ENCODE measurements at regions not wholly inside any gene's neighbourhood (a gene's known extent, or its start where the extent isn't known, plus 50 kb on each side); places are given as distances from the start of the nearest gene placed in this dataset.

- Histone ChIP-seq H3K9me3 (no peaks in the 10 kb centered on the region), H3K4me1 (no peaks in the 10 kb centered on the region), H3K27me3 (no peaks in the 10 kb centered on the region), H3K27ac (no peak overlapping the region), H3K4me3 (no peak overlapping the region), H3K36me3 (no peaks in the 10 kb centered on the region)
- TF ChIP-seq CTCF (IDR thresholded peaks at IDR 0.05), result no peak
- DNase-seq, result no peak
- intact Hi-C loops (cut with DNase I), result no loop called here
- ATAC-seq, result no peak
Measured at GRCh38 chr2:18074476-18074875, 196.0 kb downstream of the KCNS3 start.

GRCh38 chr2:18073601-18074000 is 195.1 kb downstream of the KCNS3 start:
- Histone ChIP-seq H3K36me3 (no peaks in the 10 kb centered on the region), H3K4me3 (no peak overlapping the region), H3K27ac (no peak overlapping the region), H3K4me1 (peaks cover 4% of the 10 kb centered on the region), H3K9me3 (no peaks in the 10 kb centered on the region), H3K27me3 (no peaks in the 10 kb centered on the region)
- no peak for ATAC-seq
- DNase-seq, result no peak
- TF ChIP-seq CTCF (IDR thresholded peaks at IDR 0.05), result no peak
- intact Hi-C loops (cut with DNase I), result no loop called here

DNA sequence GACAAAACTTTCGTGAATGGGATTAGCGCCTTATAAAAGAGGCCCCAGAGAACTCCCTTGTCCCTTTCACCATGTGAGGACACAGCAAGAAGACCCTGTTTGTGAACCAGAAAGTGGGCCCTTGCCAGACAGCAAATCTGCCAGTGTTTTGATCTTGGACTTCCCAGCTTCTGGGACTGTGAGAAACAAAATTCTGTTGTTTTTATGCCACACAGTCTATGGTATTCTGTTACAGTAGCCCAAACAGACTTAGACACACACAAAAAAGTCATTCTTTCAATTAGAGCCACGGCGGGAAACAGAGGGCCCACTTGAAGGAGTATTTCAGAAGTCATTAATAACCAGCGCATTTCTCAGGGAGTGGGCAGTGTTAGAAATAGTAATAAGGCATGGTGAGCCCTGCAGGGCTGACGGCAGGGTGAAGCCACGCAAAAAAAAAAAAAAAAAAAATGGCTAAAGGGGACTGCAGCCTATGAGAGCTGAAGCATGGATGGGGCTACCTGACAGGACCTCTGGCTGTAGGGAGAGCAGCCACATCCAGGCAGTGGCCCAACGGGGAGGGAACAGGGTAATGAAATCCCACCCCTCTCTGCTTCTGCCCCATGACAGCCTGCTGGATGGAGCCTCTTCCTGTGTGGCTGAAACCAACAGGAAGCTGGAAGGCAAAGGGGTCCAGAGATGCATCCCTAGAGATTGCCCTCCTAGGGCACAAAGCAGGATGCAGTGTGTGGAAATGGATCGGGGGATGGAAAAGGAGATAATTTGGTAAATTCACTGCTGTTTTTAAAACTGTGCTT is 189.3 kb downstream of the KCNS3 start:
- no peak for DNase-seq
- Histone ChIP-seq H3K27me3 (no peaks in the 10 kb centered on the region), H3K27ac (peak overlapping the region; percentile 27), H3K4me1 (peaks cover 14% of the 10 kb centered on the region), H3K36me3 (no peaks in the 10 kb centered on the region), H3K9me3 (no peaks in the 10 kb centered on the region), H3K4me3 (no peak overlapping the region)
- no peak for ATAC-seq
- no peak for TF ChIP-seq CTCF (IDR thresholded peaks at IDR 0.05)
- intact Hi-C loops (cut with DNase I), result no loop called here

GRCh38 chr2:18066894-18067293 is 188.4 kb downstream of the KCNS3 start:
- no peak for TF ChIP-seq CTCF (IDR thresholded peaks at IDR 0.05)
- Histone ChIP-seq H3K27me3 (no peaks in the 10 kb centered on the region), H3K4me3 (no peak overlapping the region), H3K27ac (peak overlapping the region; percentile 27), H3K36me3 (no peaks in the 10 kb centered on the region), H3K9me3 (no peaks in the 10 kb centered on the region), H3K4me1 (peaks cover 14% of the 10 kb centered on the region)
- ATAC-seq (no peak), DNase-seq (no peak)
- intact Hi-C loops (cut with DNase I), result no loop called here

DNA sequence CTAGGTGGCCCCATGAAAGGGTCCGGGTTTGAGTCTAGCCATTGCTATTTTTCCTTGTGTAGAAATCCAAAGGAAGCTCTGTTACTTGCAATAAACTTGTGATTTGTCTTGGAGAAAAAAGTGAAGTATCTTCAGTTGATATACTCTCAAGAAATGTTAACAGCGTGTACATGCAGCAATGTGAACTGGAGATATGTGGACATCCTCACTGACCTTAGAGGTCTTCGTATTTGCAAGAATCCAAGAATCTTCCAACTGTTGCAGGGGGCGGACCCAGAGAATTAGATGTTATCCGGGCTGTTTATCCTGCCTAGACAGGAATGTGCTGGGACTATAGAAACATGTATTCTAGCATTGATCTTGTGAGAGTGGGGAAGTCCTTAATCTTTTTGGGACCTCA is 187.6 kb downstream of the KCNS3 start:
- H3K36me3 ChIP-seq, result no peaks in the 10 kb centered on the region
- TF ChIP-seq CTCF (IDR thresholded peaks at IDR 0.05), result no peak
- DNase-seq (no peak), ATAC-seq (no peak)
- intact Hi-C loops (cut with DNase I), result no loop called here
- peak overlapping the region; percentile 27 for H3K27ac ChIP-seq
- no peaks in the 10 kb centered on the region for H3K9me3 ChIP-seq
- no peak overlapping the region for H3K4me3 ChIP-seq
- peaks cover 14% of the 10 kb centered on the region for H3K4me1 ChIP-seq
- H3K27me3 ChIP-seq, result no peaks in the 10 kb centered on the region
